ENCODE measurements at regions not wholly inside any gene's neighbourhood (a gene's known extent, or its start where the extent isn't known, plus 50 kb on each side); places are given as distances from the start of the nearest gene placed in this dataset.

- no peak for DNase-seq (ENCODE audit: low spot score)
Observed at GRCh38 chr4:156158747-156159146, 205.1 kb upstream of the CTSO start.

GRCh38 chr4:156154978-156155377 lies 201.3 kb upstream of the CTSO start:
- H3K9me3 ChIP-seq: no peaks in the 10 kb centered on the region
- intact Hi-C loops (cut with DNase I): no loop called here
- no peak for TF ChIP-seq CTCF (IDR thresholded peaks at IDR 0.05)
- TF ChIP-seq POLR2AphosphoS5 (IDR thresholded peaks at IDR 0.05): no peak
- TF ChIP-seq POLR2A (IDR thresholded peaks at IDR 0.05): no peak
- WGBS: 77% methylated on average over 4 of the region's 4 CpGs
- H3K4me1 ChIP-seq (replicated peaks): no peaks in the 10 kb centered on the region
- no peak overlapping the region for H3K4me3 ChIP-seq
- H3K27ac ChIP-seq: no peak overlapping the region
- DNase-seq (ENCODE audit: low spot score): no peak
- H3K36me3 ChIP-seq: no peaks in the 10 kb centered on the region
- no peaks in the 10 kb centered on the region for H3K27me3 ChIP-seq (replicated peaks; ENCODE audit: insufficient read depth)

More at GRCh38 chr4:156158747-156159146, 205.1 kb upstream of the CTSO start:
- Histone ChIP-seq H3K27ac (no peak overlapping the region), H3K27me3 (replicated peaks; ENCODE audit: insufficient read depth) (no peaks in the 10 kb centered on the region), H3K4me3 (no peak overlapping the region), H3K36me3 (no peaks in the 10 kb centered on the region), H3K9me3 (no peaks in the 10 kb centered on the region), H3K4me1 (replicated peaks) (no peaks in the 10 kb centered on the region)
- intact Hi-C loops (cut with DNase I): no loop called here
- no peak for TF ChIP-seq POLR2A (IDR thresholded peaks at IDR 0.05)
- TF ChIP-seq CTCF (IDR thresholded peaks at IDR 0.05): no peak
- no peak for TF ChIP-seq POLR2AphosphoS5 (IDR thresholded peaks at IDR 0.05)

- WGBS: 79% methylated on average over 2 of the region's 2 CpGs
- intact Hi-C loops (cut with DNase I): no loop called here
- H3K27ac ChIP-seq: no peak overlapping the region
- H3K27me3 ChIP-seq (replicated peaks; ENCODE audit: insufficient read depth): no peaks in the 10 kb centered on the region
- no peak for DNase-seq (ENCODE audit: low spot score)
- TF ChIP-seq POLR2AphosphoS5 (IDR thresholded peaks at IDR 0.05) (no peak), POLR2A (IDR thresholded peaks at IDR 0.05) (no peak), CTCF (IDR thresholded peaks at IDR 0.05) (no peak)
- no peaks in the 10 kb centered on the region for H3K36me3 ChIP-seq
- no peaks in the 10 kb centered on the region for H3K4me1 ChIP-seq (replicated peaks)
- no peak overlapping the region for H3K4me3 ChIP-seq
- no peaks in the 10 kb centered on the region for H3K9me3 ChIP-seq
Observed at GRCh38 chr4:156146571-156146970, 192.9 kb upstream of the CTSO start.

GRCh38 chr4:156144961-156145360 lies 191.3 kb upstream of the CTSO start:
- Histone ChIP-seq H3K9me3 (no peaks in the 10 kb centered on the region), H3K27me3 (replicated peaks; ENCODE audit: insufficient read depth) (no peaks in the 10 kb centered on the region), H3K4me1 (replicated peaks) (no peaks in the 10 kb centered on the region), H3K27ac (no peak overlapping the region), H3K36me3 (no peaks in the 10 kb centered on the region), H3K4me3 (no peak overlapping the region)
- intact Hi-C loops (cut with DNase I): no loop called here
- TF ChIP-seq POLR2A (IDR thresholded peaks at IDR 0.05) (no peak), CTCF (IDR thresholded peaks at IDR 0.05) (no peak), POLR2AphosphoS5 (IDR thresholded peaks at IDR 0.05) (no peak)
- no peak for DNase-seq (ENCODE audit: low spot score)
- WGBS: 94% methylated on average over 3 of the region's 3 CpGs

- intact Hi-C loops (cut with DNase I): no loop called here
- Histone ChIP-seq H3K4me1 (replicated peaks) (no peaks in the 10 kb centered on the region), H3K27me3 (replicated peaks; ENCODE audit: insufficient read depth) (no peaks in the 10 kb centered on the region), H3K9me3 (no peaks in the 10 kb centered on the region), H3K4me3 (no peak overlapping the region), H3K36me3 (no peaks in the 10 kb centered on the region), H3K27ac (no peak overlapping the region)
- DNase-seq (ENCODE audit: low spot score): no peak
- WGBS: 62% methylated on average over 9 of the region's 9 CpGs
- TF ChIP-seq CTCF (IDR thresholded peaks at IDR 0.05) (no peak), POLR2A (IDR thresholded peaks at IDR 0.05) (no peak), POLR2AphosphoS5 (IDR thresholded peaks at IDR 0.05) (no peak)
Observed at GRCh38 chr4:156138781-156139280, 185.2 kb upstream of the CTSO start.

Measured in prostate gland (tissue), 2 donors.